Urinary bladder (tissue), 3 donors: ENCODE measurements at regions not wholly inside any gene's neighbourhood (a gene's known extent, or its start where the extent isn't known, plus 50 kb on each side); places are given as distances from the start of the nearest gene placed in this dataset.

ENCODE experiments used
- DNase-seq: peaks from one replicate; pipeline ENCODE4 v3.0.0-alpha.2; 2015; ENCODE audit errors: extremely low spot score
- H3K27ac ChIP-seq: one replicate; pipeline ENCODE4 v1.5.1; 2013; ENCODE audit warnings: low read depth, mild to moderate bottlenecking, moderate library complexity
- H3K36me3 ChIP-seq: one replicate; pipeline ENCODE4 v1.6.1; 2013; ENCODE audit warnings: mild to moderate bottlenecking, moderate library complexity; ENCODE audit not compliant: insufficient read depth
- H3K4me1 ChIP-seq: one replicate; pipeline ENCODE4 v1.6.1; 2013; ENCODE audit warnings: mild to moderate bottlenecking, moderate library complexity; ENCODE audit not compliant: insufficient read depth
- H3K4me3 ChIP-seq: one replicate; pipeline ENCODE4 v1.5.1; 2013; ENCODE audit warnings: low read depth, low read length
- WGBS: extraction: QIAGEN DNeasy Blood & Tissue Kit; methylation state at CpG from one replicate; pipeline ENCODE4 v1.1.7; 2013; 5-methylcytosine and 5-hydroxymethylcytosine counted together
- donor health status: healthy with polysubstance abuse.
- donor health status: healthy.

- Histone ChIP-seq H3K4me3 (no peak overlapping the region), H3K36me3 (no peaks in the 10 kb centered on the region), H3K27ac (no peak overlapping the region), H3K4me1 (no peaks in the 10 kb centered on the region)
- WGBS: 83% methylated on average over 12 of the region's 12 CpGs
- DNase-seq: no peak
Measured at GRCh38 chr20:56986931-56987720, 279.3 kb downstream of the BMP7 start.

GRCh38 chr20:56987986-56988385, 278.5 kb downstream of the BMP7 start:
- Histone ChIP-seq H3K36me3 (no peaks in the 10 kb centered on the region), H3K4me1 (no peaks in the 10 kb centered on the region), H3K4me3 (no peak overlapping the region), H3K27ac (no peak overlapping the region)
- 31% methylated on average over 16 of the region's 16 CpGs for WGBS
- no peak for DNase-seq

- Histone ChIP-seq H3K4me3 (no peak overlapping the region), H3K27ac (no peak overlapping the region), H3K36me3 (no peaks in the 10 kb centered on the region), H3K4me1 (no peaks in the 10 kb centered on the region)
- no peak for DNase-seq
- WGBS: 53% methylated on average over 8 of the region's 8 CpGs
Measured at GRCh38 chr20:56988446-56988845, 278.0 kb downstream of the BMP7 start.

- H3K4me1 ChIP-seq: no peaks in the 10 kb centered on the region
- no peak overlapping the region for H3K27ac ChIP-seq
- H3K36me3 ChIP-seq: no peaks in the 10 kb centered on the region
- DNase-seq: no peak
- 85% methylated on average over 3 of the region's 3 CpGs for WGBS
- no peak overlapping the region for H3K4me3 ChIP-seq
Measured at GRCh38 chr20:56989516-56989915, 276.9 kb downstream of the BMP7 start.

- Histone ChIP-seq H3K36me3 (no peaks in the 10 kb centered on the region), H3K27ac (no peak overlapping the region), H3K4me3 (no peak overlapping the region), H3K4me1 (no peaks in the 10 kb centered on the region)
- 89% methylated on average over 3 of the region's 3 CpGs for WGBS
- DNase-seq: no peak
Measured at GRCh38 chr20:56993020-56993559, 273.4 kb downstream of the BMP7 start.

GRCh38 chr20:56994006-56994405, 272.4 kb downstream of the BMP7 start:
- no peaks in the 10 kb centered on the region for H3K36me3 ChIP-seq
- H3K4me3 ChIP-seq: no peak overlapping the region
- WGBS: 60% methylated on average over 8 of the region's 8 CpGs
- no peak overlapping the region for H3K27ac ChIP-seq
- DNase-seq: no peak
- no peaks in the 10 kb centered on the region for H3K4me1 ChIP-seq

GRCh38 chr20:56995149-56995548, 271.3 kb downstream of the BMP7 start:
- no peak overlapping the region for H3K4me3 ChIP-seq
- 73% methylated on average over 9 of the region's 9 CpGs for WGBS
- no peak overlapping the region for H3K27ac ChIP-seq
- DNase-seq: no peak
- H3K4me1 ChIP-seq: no peaks in the 10 kb centered on the region
- no peaks in the 10 kb centered on the region for H3K36me3 ChIP-seq

- H3K27ac ChIP-seq: no peak overlapping the region
- 63% methylated on average over 12 of the region's 12 CpGs for WGBS
- no peak overlapping the region for H3K4me3 ChIP-seq
- H3K36me3 ChIP-seq: no peaks in the 10 kb centered on the region
- no peak for DNase-seq
- H3K4me1 ChIP-seq: no peaks in the 10 kb centered on the region
Measured at GRCh38 chr20:56995635-56996075, 270.8 kb downstream of the BMP7 start.

GRCh38 chr20:56996533-56996932, 269.9 kb downstream of the BMP7 start:
- no peaks in the 10 kb centered on the region for H3K4me1 ChIP-seq
- 92% methylated on average over 2 of the region's 2 CpGs for WGBS

GRCh38 chr20:56998438-56998837, 268.0 kb downstream of the BMP7 start:
- DNase-seq: no peak
- no peaks in the 10 kb centered on the region for H3K36me3 ChIP-seq
- no peaks in the 10 kb centered on the region for H3K4me1 ChIP-seq
- 89% methylated on average over 3 of the region's 3 CpGs for WGBS
- H3K4me3 ChIP-seq: no peak overlapping the region
- no peak overlapping the region for H3K27ac ChIP-seq

More at GRCh38 chr20:56996533-56996932, 269.9 kb downstream of the BMP7 start:
- Histone ChIP-seq H3K36me3 (no peaks in the 10 kb centered on the region), H3K27ac (no peak overlapping the region), H3K4me3 (no peak overlapping the region)
- DNase-seq: no peak

GRCh38 chr20:57000441-57000968, 265.9 kb downstream of the BMP7 start:
- no peak overlapping the region for H3K27ac ChIP-seq
- 78% methylated on average over 17 of the region's 17 CpGs for WGBS
- DNase-seq: no peak
- H3K4me3 ChIP-seq: no peak overlapping the region
- no peaks in the 10 kb centered on the region for H3K36me3 ChIP-seq
- H3K4me1 ChIP-seq: no peaks in the 10 kb centered on the region

- WGBS: 76% methylated on average over 12 of the region's 12 CpGs
- H3K27ac ChIP-seq: no peak overlapping the region
- no peaks in the 10 kb centered on the region for H3K4me1 ChIP-seq
- H3K4me3 ChIP-seq: no peak overlapping the region
- H3K36me3 ChIP-seq: no peaks in the 10 kb centered on the region
- DNase-seq: no peak
Measured at GRCh38 chr20:57001126-57001767, 265.2 kb downstream of the BMP7 start.

GRCh38 chr20:57002066-57002570, 264.3 kb downstream of the BMP7 start:
- H3K27ac ChIP-seq: no peak overlapping the region
- no peaks in the 10 kb centered on the region for H3K4me1 ChIP-seq
- DNase-seq: no peak
- no peak overlapping the region for H3K4me3 ChIP-seq
- 75% methylated on average over 15 of the region's 15 CpGs for WGBS
- H3K36me3 ChIP-seq: no peaks in the 10 kb centered on the region

GRCh38 chr20:57003012-57003411, 263.4 kb downstream of the BMP7 start:
- no peaks in the 10 kb centered on the region for H3K36me3 ChIP-seq
- no peak overlapping the region for H3K27ac ChIP-seq
- WGBS: 38% methylated on average over 7 of the region's 7 CpGs
- no peak overlapping the region for H3K4me3 ChIP-seq
- no peaks in the 10 kb centered on the region for H3K4me1 ChIP-seq
- DNase-seq: no peak
